Suppressor macrophage treated with lipopolysaccharide for 4 hours (primary cell): ENCODE measurements at regions not wholly inside any gene's neighbourhood (a gene's known extent, or its start where the extent isn't known, plus 50 kb on each side); places are given as distances from the start of the nearest gene placed in this dataset.
"Not testable (repeated sequence)": the region's sequence is repeated elsewhere in the genome, so short reads cannot be mapped to it uniquely, and the experiment has no call there.

Experiments
- DNase-seq: peaks from one replicate; pipeline ENCODE4 v3.0.0-alpha.2; 2020

GRCh38 chr2:143841935-143842334 is 678.0 kb downstream of the ZEB2 start:
- no peak for DNase-seq

GRCh38 chr2:143840601-143841000 is 679.3 kb downstream of the ZEB2 start:
- no peak for DNase-seq

GRCh38 chr2:143840194-143840593 is 679.7 kb downstream of the ZEB2 start:
- DNase-seq = no peak

- no peak for DNase-seq
Observed at GRCh38 chr2:143839456-143839855, 680.5 kb downstream of the ZEB2 start.

- not testable (repeated sequence) for DNase-seq
Observed at GRCh38 chr2:143837055-143837454, 682.9 kb downstream of the ZEB2 start.

- no peak for DNase-seq
Observed at GRCh38 chr2:143835481-143835880, 684.4 kb downstream of the ZEB2 start.

GRCh38 chr2:143833015-143833660 is 686.8 kb downstream of the ZEB2 start:
- no peak for DNase-seq

GRCh38 chr2:143830476-143830875 is 689.4 kb downstream of the ZEB2 start:
- DNase-seq = no peak

GRCh38 chr2:143828763-143829537 is 691.0 kb downstream of the ZEB2 start:
- DNase-seq = no peak

GRCh38 chr2:143824791-143825190 is 695.1 kb downstream of the ZEB2 start:
- DNase-seq = no peak

GRCh38 chr2:143823876-143824275 is 694.7 kb downstream of the ARHGAP15 start:
- no peak for DNase-seq

- no peak for DNase-seq
Observed at GRCh38 chr2:143823296-143823695, 694.1 kb downstream of the ARHGAP15 start.

GRCh38 chr2:143822736-143823135 is 693.5 kb downstream of the ARHGAP15 start:
- DNase-seq = no peak

- no peak for DNase-seq
Observed at GRCh38 chr2:143819764-143820163, 690.5 kb downstream of the ARHGAP15 start.

- DNase-seq = no peak
Observed at GRCh38 chr2:143819190-143819735, 690.0 kb downstream of the ARHGAP15 start.
